ENCODE measurements at regions not wholly inside any gene's neighbourhood (a gene's known extent, or its start where the extent isn't known, plus 50 kb on each side); places are given as distances from the start of the nearest gene placed in this dataset.

- Histone ChIP-seq H3K36me3 (ENCODE audit: insufficient read depth, low read length) (no peaks in the 10 kb centered on the region), H3K4me1 (ENCODE audit: insufficient read depth, low read length) (no peaks in the 10 kb centered on the region), H3K27me3 (ENCODE audit: insufficient read depth, low read length) (no peaks in the 10 kb centered on the region), H3K27ac (ENCODE audit: low read depth, low read length) (no peak overlapping the region), H3K9me3 (ENCODE audit: control insufficient read depth in 1 of 2, low read length in 2 of 2) (no peaks in the 10 kb centered on the region), H3K4me3 (ENCODE audit: low read length in 2 of 2) (no peak overlapping the region)
- intact Hi-C loops (cut with micrococcal nuclease), result no loop called here
- Mint-ChIP-seq H3K27ac (no peak overlapping the region), H3K9me3 (peaks cover 0 to 4% (median 0%) of the 10 kb centered on the region in 8 donors), H3K36me3 (no peaks in the 10 kb centered on the region), H3K27me3 (peaks cover 3 to 5% of the 10 kb centered on the region in 2 donors), H3K4me3 (no peak overlapping the region), H3K4me1 (no peaks in the 10 kb centered on the region)
- CTCF ChIA-PET (ENCODE audit: partially characterized antibody), result no interaction called here
- no peak for DNase-seq
- POLR2A ChIA-PET (ENCODE audit: partially characterized antibody), result no interaction called here
These were observed 320.7 kb downstream of the CYP26B1 start for GRCh38 chr2:71826826-71827523.

- ChIA-PET CTCF (ENCODE audit: partially characterized antibody) (no interaction called here), POLR2A (ENCODE audit: partially characterized antibody) (no interaction called here)
- Mint-ChIP-seq H3K9me3 (peaks cover 0 to 5% (median 0%) of the 10 kb centered on the region in 8 donors), H3K4me3 (no peak overlapping the region), H3K27me3 (peaks cover 4 to 5% of the 10 kb centered on the region in 2 donors), H3K36me3 (no peaks in the 10 kb centered on the region), H3K27ac (no peak overlapping the region), H3K4me1 (no peaks in the 10 kb centered on the region)
- no peaks in the 10 kb centered on the region for H3K27me3 ChIP-seq (ENCODE audit: insufficient read depth, low read length)
- no peak overlapping the region for H3K4me3 ChIP-seq (ENCODE audit: low read length in 2 of 2)
- H3K36me3 ChIP-seq (ENCODE audit: insufficient read depth, low read length), result no peaks in the 10 kb centered on the region
- H3K4me1 ChIP-seq (ENCODE audit: insufficient read depth, low read length), result no peaks in the 10 kb centered on the region
- H3K9me3 ChIP-seq (ENCODE audit: control insufficient read depth in 1 of 2, low read length in 2 of 2), result no peaks in the 10 kb centered on the region
- no peak overlapping the region for H3K27ac ChIP-seq (ENCODE audit: low read depth, low read length)
- intact Hi-C loops (cut with micrococcal nuclease), result no loop called here
- no peak for DNase-seq
These were observed 321.4 kb downstream of the CYP26B1 start for GRCh38 chr2:71826299-71826698.

- no peak for DNase-seq
- Mint-ChIP-seq H3K4me1 (no peaks in the 10 kb centered on the region), H3K9me3 (peaks cover 0 to 5% (median 0%) of the 10 kb centered on the region in 8 donors), H3K4me3 (no peak overlapping the region), H3K27ac (no peak overlapping the region), H3K27me3 (peaks cover 4% of the 10 kb centered on the region in 2 donors), H3K36me3 (no peaks in the 10 kb centered on the region)
- POLR2A ChIA-PET (ENCODE audit: partially characterized antibody), result no interaction called here
- Histone ChIP-seq H3K27ac (ENCODE audit: low read depth, low read length) (no peak overlapping the region), H3K4me1 (ENCODE audit: insufficient read depth, low read length) (no peaks in the 10 kb centered on the region), H3K36me3 (ENCODE audit: insufficient read depth, low read length) (no peaks in the 10 kb centered on the region), H3K4me3 (ENCODE audit: low read length in 2 of 2) (no peak overlapping the region), H3K27me3 (ENCODE audit: insufficient read depth, low read length) (no peaks in the 10 kb centered on the region), H3K9me3 (ENCODE audit: control insufficient read depth in 1 of 2, low read length in 2 of 2) (no peaks in the 10 kb centered on the region)
- CTCF ChIA-PET (ENCODE audit: partially characterized antibody), result no interaction called here
- intact Hi-C loops (cut with micrococcal nuclease), result no loop called here
These were observed 323.2 kb downstream of the CYP26B1 start for GRCh38 chr2:71824436-71824835.

- H3K27me3 Mint-ChIP-seq, result peaks cover 4% of the 10 kb centered on the region in 2 donors
These were observed 324.1 kb downstream of the CYP26B1 start for GRCh38 chr2:71823526-71823925.

GRCh38 chr2:71822463-71822862 lies 325.2 kb downstream of the CYP26B1 start:
- POLR2A ChIA-PET (ENCODE audit: partially characterized antibody), result no interaction called here

More at GRCh38 chr2:71823526-71823925, 324.1 kb downstream of the CYP26B1 start:
- Mint-ChIP-seq H3K9me3 (peaks cover 0 to 5% (median 0%) of the 10 kb centered on the region in 8 donors), H3K4me3 (no peak overlapping the region), H3K4me1 (no peaks in the 10 kb centered on the region), H3K36me3 (no peaks in the 10 kb centered on the region), H3K27ac (no peak overlapping the region)
- H3K9me3 ChIP-seq (ENCODE audit: control insufficient read depth in 1 of 2, low read length in 2 of 2), result no peaks in the 10 kb centered on the region
- ChIA-PET CTCF (ENCODE audit: partially characterized antibody) (no interaction called here), POLR2A (ENCODE audit: partially characterized antibody) (no interaction called here)
- intact Hi-C loops (cut with micrococcal nuclease), result no loop called here
- no peak overlapping the region for H3K4me3 ChIP-seq (ENCODE audit: low read length in 2 of 2)
- no peaks in the 10 kb centered on the region for H3K4me1 ChIP-seq (ENCODE audit: insufficient read depth, low read length)
- no peak for DNase-seq
- no peaks in the 10 kb centered on the region for H3K36me3 ChIP-seq (ENCODE audit: insufficient read depth, low read length)
- H3K27ac ChIP-seq (ENCODE audit: low read depth, low read length), result no peak overlapping the region
- H3K27me3 ChIP-seq (ENCODE audit: insufficient read depth, low read length), result no peaks in the 10 kb centered on the region

GRCh38 chr2:71821856-71822255 lies 325.8 kb downstream of the CYP26B1 start:
- no peaks in the 10 kb centered on the region for H3K27me3 ChIP-seq (ENCODE audit: insufficient read depth, low read length)
- intact Hi-C loops (cut with micrococcal nuclease), result no loop called here
- Mint-ChIP-seq H3K27me3 (peaks cover 4 to 6% of the 10 kb centered on the region in 2 donors), H3K27ac (no peak overlapping the region), H3K4me1 (no peaks in the 10 kb centered on the region), H3K36me3 (no peaks in the 10 kb centered on the region), H3K4me3 (no peak overlapping the region), H3K9me3 (peaks cover 0 to 3% (median 0%) of the 10 kb centered on the region in 8 donors)
- no peaks in the 10 kb centered on the region for H3K9me3 ChIP-seq (ENCODE audit: control insufficient read depth in 1 of 2, low read length in 2 of 2)
- H3K36me3 ChIP-seq (ENCODE audit: insufficient read depth, low read length), result no peaks in the 10 kb centered on the region
- H3K27ac ChIP-seq (ENCODE audit: low read depth, low read length), result no peak overlapping the region
- ChIA-PET CTCF (ENCODE audit: partially characterized antibody) (no interaction called here), POLR2A (ENCODE audit: partially characterized antibody) (no interaction called here)
- no peak for DNase-seq
- H3K4me3 ChIP-seq (ENCODE audit: low read length in 2 of 2), result no peak overlapping the region
- no peaks in the 10 kb centered on the region for H3K4me1 ChIP-seq (ENCODE audit: insufficient read depth, low read length)

More at GRCh38 chr2:71822463-71822862, 325.2 kb downstream of the CYP26B1 start:
- no peak overlapping the region for H3K27ac Mint-ChIP-seq
- Histone ChIP-seq H3K27me3 (ENCODE audit: insufficient read depth, low read length) (no peaks in the 10 kb centered on the region), H3K27ac (ENCODE audit: low read depth, low read length) (no peak overlapping the region), H3K9me3 (ENCODE audit: control insufficient read depth in 1 of 2, low read length in 2 of 2) (no peaks in the 10 kb centered on the region), H3K4me1 (ENCODE audit: insufficient read depth, low read length) (no peaks in the 10 kb centered on the region), H3K4me3 (ENCODE audit: low read length in 2 of 2) (no peak overlapping the region), H3K36me3 (ENCODE audit: insufficient read depth, low read length) (no peaks in the 10 kb centered on the region)
- intact Hi-C loops (cut with micrococcal nuclease), result no loop called here
- CTCF ChIA-PET (ENCODE audit: partially characterized antibody), result interaction anchor here (0.7 kb wide), 1 partner anchor 71 kb away, joined by 3 read pairs; no protein-coding TSS in a partner anchor
- no peaks in the 10 kb centered on the region for H3K36me3 Mint-ChIP-seq
- H3K9me3 Mint-ChIP-seq, result peaks cover 0 to 5% (median 0%) of the 10 kb centered on the region in 8 donors
- no peaks in the 10 kb centered on the region for H3K4me1 Mint-ChIP-seq
- H3K27me3 Mint-ChIP-seq, result peaks cover 4 to 6% of the 10 kb centered on the region in 2 donors
- DNase-seq, result no peak
- H3K4me3 Mint-ChIP-seq, result no peak overlapping the region

GRCh38 chr2:71816815-71817214 lies 330.8 kb downstream of the CYP26B1 start:
- no peak for DNase-seq
- Mint-ChIP-seq H3K4me3 (no peak overlapping the region), H3K36me3 (no peaks in the 10 kb centered on the region), H3K27ac (no peak overlapping the region), H3K4me1 (no peaks in the 10 kb centered on the region), H3K9me3 (peaks cover 0 to 2% (median 0%) of the 10 kb centered on the region in 8 donors), H3K27me3 (peaks cover 2 to 4% of the 10 kb centered on the region in 2 donors)
- intact Hi-C loops (cut with micrococcal nuclease), result no loop called here
- no peaks in the 10 kb centered on the region for H3K27me3 ChIP-seq (ENCODE audit: insufficient read depth, low read length)
- no peaks in the 10 kb centered on the region for H3K36me3 ChIP-seq (ENCODE audit: insufficient read depth, low read length)
- no peaks in the 10 kb centered on the region for H3K9me3 ChIP-seq (ENCODE audit: control insufficient read depth in 1 of 2, low read length in 2 of 2)
- ChIA-PET CTCF (ENCODE audit: partially characterized antibody) (no interaction called here), POLR2A (ENCODE audit: partially characterized antibody) (no interaction called here)
- H3K27ac ChIP-seq (ENCODE audit: low read depth, low read length), result no peak overlapping the region
- H3K4me1 ChIP-seq (ENCODE audit: insufficient read depth, low read length), result no peaks in the 10 kb centered on the region
- no peak overlapping the region for H3K4me3 ChIP-seq (ENCODE audit: low read length in 2 of 2)
